PC-3 (cell line): ENCODE measurements at regions not wholly inside any gene's neighbourhood (a gene's known extent, or its start where the extent isn't known, plus 50 kb on each side); places are given as distances from the start of the nearest gene placed in this dataset.

Experiments
- ATAC-seq: fragments of 200-7000 bp; cut with Tn5 transposase; 2 replicates; pipeline ENCODE4 v1.9.1; 2020; ENCODE audit warnings: mild to moderate bottlenecking, moderate library complexity
- BruUV-seq: library from RNA; stranded (reverse); fragments of 400-500 nt; replicated peaks from 2 replicates; lab custom pipeline; 2021; lab: Mats Ljungman, UMichigan
- CTCF ChIA-PET: fragments of 300-600 bp; sonication (Branson Sonifier 250); formaldehyde crosslinking; loops from one replicate; lab custom pipeline; 2022; ENCODE audit warnings: antibody characterized with exemption; lab: Charles Lee
- POLR2A ChIA-PET: fragments of 300-600 bp; sonication (Branson Sonifier 250); formaldehyde crosslinking; loops from one replicate; lab custom pipeline; 2022; ENCODE audit warnings: antibody characterized with exemption; ENCODE audit not compliant: unreplicated experiment; lab: Charles Lee
- DNase-seq: peaks from one replicate; pipeline ENCODE4 v3.0.0-alpha.2; 2015
- H2AFZ ChIP-seq: fragments of 300-600 bp; sonication (generic); 2 replicates; pipeline ENCODE4 v1.6.0; 2016; ENCODE audit warnings: antibody characterized with exemption, low read length
- H3F3A ChIP-seq: fragments of 300-600 bp; sonication (generic); one replicate; pipeline ENCODE4 v1.6.0; 2017; ENCODE audit warnings: antibody characterized with exemption, low read length, control low read depth, mild to moderate bottlenecking; ENCODE audit not compliant: unreplicated experiment
- H3K27ac ChIP-seq: fragments of 300-600 bp; sonication (generic); 2 replicates; pipeline ENCODE4 v1.5.1; 2016; ENCODE audit warnings: mild to moderate bottlenecking, low read length
- H3K27me3 ChIP-seq: fragments of 300-600 bp; sonication (generic); 2 replicates; pipeline ENCODE4 v1.6.1; 2016; ENCODE audit warnings: low read length, mixed read lengths
- H3K36me3 ChIP-seq: fragments of 300-600 bp; sonication (generic); 2 replicates; pipeline ENCODE4 v1.6.1; 2016; ENCODE audit warnings: low read depth, mixed run types, low read length, mixed read lengths
- H3K4me1 ChIP-seq: fragments of 300-600 bp; sonication (generic); 2 replicates; pipeline ENCODE4 v1.5.1; 2016; ENCODE audit warnings: low read length; ENCODE audit not compliant: insufficient read depth
- H3K4me2 ChIP-seq: fragments of 300-600 bp; sonication (generic); 2 replicates; pipeline ENCODE4 v1.6.0; 2016; ENCODE audit warnings: low read length
- H3K4me3 ChIP-seq: fragments of 300-600 bp; sonication (generic); 2 replicates; pipeline ENCODE4 v1.5.1; 2016; ENCODE audit warnings: mild to moderate bottlenecking, low read length, mixed read lengths
- H3K79me2 ChIP-seq: fragments of 300-600 bp; sonication (generic); 2 replicates; pipeline ENCODE4 v1.6.1; 2017; ENCODE audit warnings: low read length, mixed read lengths
- H3K9ac ChIP-seq: fragments of 300-600 bp; sonication (generic); 2 replicates; pipeline ENCODE4 v1.6.0; 2016; ENCODE audit warnings: mild to moderate bottlenecking, low read length
- H3K9me2 ChIP-seq: fragments of 300-600 bp; sonication (generic); replicated peaks from 2 replicates; pipeline ENCODE4 v1.6.1; 2016; ENCODE audit warnings: mixed run types, low read length, mixed read lengths
- H3K9me3 ChIP-seq: fragments of 300-600 bp; sonication (generic); 2 replicates; pipeline ENCODE4 v1.6.1; 2016; ENCODE audit warnings: low read length, mixed read lengths
- H4K20me1 ChIP-seq: fragments of 300-600 bp; sonication (generic); 2 replicates; pipeline ENCODE4 v1.6.1; 2016; ENCODE audit warnings: low read length, mixed read lengths
- EZH2 ChIP-seq: fragments of 300-600 bp; sonication (generic); IDR thresholded peaks from one replicate; pipeline ENCODE4 v1.6.1; 2017; ENCODE audit warnings: antibody characterized with exemption, mild to moderate bottlenecking, low read length; ENCODE audit not compliant: unreplicated experiment
- EZH2phosphoT487 ChIP-seq: fragments of 300-600 bp; sonication (generic); IDR thresholded peaks from 2 replicates; pipeline ENCODE4 v1.6.1; 2018; ENCODE audit warnings: mild to moderate bottlenecking, antibody characterized with exemption, low read length, borderline replicate concordance
- intact Hi-C: fragments of 100-400 bp; cut with micrococcal nuclease; formaldehyde crosslinking; loops from 2 replicates; pipeline ENCODE4 v1.9.0; 2023
- TF ChIP-seq, protein P1 (sequence below): fragments of 300-600 bp; sonication (generic); conservative IDR thresholded peaks from 2 replicates; pipeline ENCODE4 v1.5.1; 2017; ENCODE audit warnings: antibody characterized with exemption, low read depth, mild to moderate bottlenecking, low read length

GRCh38 chr3:154766765-154767503 lies 313.2 kb upstream of the MME start:
- no peak overlapping the region for H3K4me3 ChIP-seq
- no peaks in the 10 kb centered on the region for H3K36me3 ChIP-seq
- H3K4me2 ChIP-seq = no peak overlapping the region
- POLR2A ChIA-PET = no interaction called here
- ATAC-seq (no peak), DNase-seq (no peak)
- no peak overlapping the region for H2AFZ ChIP-seq
- no peaks in the 10 kb centered on the region for H3F3A ChIP-seq
- H3K27ac ChIP-seq = no peak overlapping the region
- CTCF ChIA-PET = interaction anchor here (0.6 kb wide), 1 partner anchor 23 kb away, joined by 11 read pairs; no protein-coding TSS in a partner anchor
- intact Hi-C loops = no loop called here
- BruUV-seq = no TSS peak
- no peaks in the 10 kb centered on the region for H3K4me1 ChIP-seq
- TF ChIP-seq EZH2 (no peak), EZH2phosphoT487 (no peak)
- TF ChIP-seq, protein P1, sequence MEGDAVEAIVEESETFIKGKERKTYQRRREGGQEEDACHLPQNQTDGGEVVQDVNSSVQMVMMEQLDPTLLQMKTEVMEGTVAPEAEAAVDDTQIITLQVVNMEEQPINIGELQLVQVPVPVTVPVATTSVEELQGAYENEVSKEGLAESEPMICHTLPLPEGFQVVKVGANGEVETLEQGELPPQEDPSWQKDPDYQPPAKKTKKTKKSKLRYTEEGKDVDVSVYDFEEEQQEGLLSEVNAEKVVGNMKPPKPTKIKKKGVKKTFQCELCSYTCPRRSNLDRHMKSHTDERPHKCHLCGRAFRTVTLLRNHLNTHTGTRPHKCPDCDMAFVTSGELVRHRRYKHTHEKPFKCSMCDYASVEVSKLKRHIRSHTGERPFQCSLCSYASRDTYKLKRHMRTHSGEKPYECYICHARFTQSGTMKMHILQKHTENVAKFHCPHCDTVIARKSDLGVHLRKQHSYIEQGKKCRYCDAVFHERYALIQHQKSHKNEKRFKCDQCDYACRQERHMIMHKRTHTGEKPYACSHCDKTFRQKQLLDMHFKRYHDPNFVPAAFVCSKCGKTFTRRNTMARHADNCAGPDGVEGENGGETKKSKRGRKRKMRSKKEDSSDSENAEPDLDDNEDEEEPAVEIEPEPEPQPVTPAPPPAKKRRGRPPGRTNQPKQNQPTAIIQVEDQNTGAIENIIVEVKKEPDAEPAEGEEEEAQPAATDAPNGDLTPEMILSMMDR = no peak
- no peaks in the 10 kb centered on the region for H3K9me3 ChIP-seq
- no peaks in the 10 kb centered on the region for H4K20me1 ChIP-seq
- H3K9ac ChIP-seq = no peak overlapping the region
- H3K79me2 ChIP-seq = no peaks in the 10 kb centered on the region
- H3K27me3 ChIP-seq = no peaks in the 10 kb centered on the region
- no peaks in the 10 kb centered on the region for H3K9me2 ChIP-seq

- POLR2A ChIA-PET = no interaction called here
- no TSS peak for BruUV-seq
- Histone ChIP-seq H3K79me2 (no peaks in the 10 kb centered on the region), H3K9me2 (no peaks in the 10 kb centered on the region), H3K4me2 (no peak overlapping the region), H4K20me1 (no peaks in the 10 kb centered on the region), H3K4me1 (no peaks in the 10 kb centered on the region), H3K4me3 (no peak overlapping the region), H3K27ac (no peak overlapping the region), H3K27me3 (no peaks in the 10 kb centered on the region), H3K9ac (no peak overlapping the region), H3K9me3 (no peaks in the 10 kb centered on the region), H2AFZ (no peak overlapping the region), H3F3A (no peaks in the 10 kb centered on the region), H3K36me3 (no peaks in the 10 kb centered on the region)
- ATAC-seq = no peak
- intact Hi-C loops = no loop called here
- TF ChIP-seq EZH2 (no peak), EZH2phosphoT487 (no peak)
- TF ChIP-seq, protein P1 = no peak
- no peak for DNase-seq
- CTCF ChIA-PET = no interaction called here
Measured at GRCh38 chr3:154764856-154765640, 315.1 kb upstream of the MME start.

DNA sequence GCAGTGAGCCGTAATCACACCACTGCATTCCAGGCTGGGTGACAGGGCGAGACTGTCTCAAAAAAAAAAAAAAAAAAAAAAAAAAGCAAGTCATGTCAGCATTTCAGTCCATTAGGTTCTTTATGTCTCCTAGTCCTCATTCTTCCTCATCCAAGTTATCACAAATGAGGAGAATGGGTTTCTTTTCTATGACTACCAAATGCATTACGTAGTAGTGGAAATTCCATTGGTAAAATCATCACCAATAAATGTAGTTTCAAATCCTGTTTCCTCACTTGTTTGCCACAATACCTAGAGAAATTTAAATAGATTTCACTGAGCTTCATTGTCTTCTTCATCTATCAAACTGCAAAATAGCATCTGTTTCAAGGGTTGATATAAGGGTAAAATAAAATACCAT lies 317.6 kb upstream of the MME start:
- no peak overlapping the region for H3K9ac ChIP-seq
- CTCF ChIA-PET = no interaction called here
- no peak overlapping the region for H3K4me2 ChIP-seq
- H3K4me3 ChIP-seq = no peak overlapping the region
- POLR2A ChIA-PET = no interaction called here
- BruUV-seq = no TSS peak
- ATAC-seq = no peak
- TF ChIP-seq, protein P1 = no peak
- TF ChIP-seq EZH2 = no peak
- TF ChIP-seq EZH2phosphoT487 = no peak
- no peaks in the 10 kb centered on the region for H3F3A ChIP-seq
- no peaks in the 10 kb centered on the region for H3K36me3 ChIP-seq
- H3K9me3 ChIP-seq = no peaks in the 10 kb centered on the region
- no peaks in the 10 kb centered on the region for H3K9me2 ChIP-seq
- H3K27ac ChIP-seq = no peak overlapping the region
- H3K27me3 ChIP-seq = no peaks in the 10 kb centered on the region
- H3K4me1 ChIP-seq = no peaks in the 10 kb centered on the region
- no peaks in the 10 kb centered on the region for H4K20me1 ChIP-seq
- intact Hi-C loops = no loop called here
- no peak for DNase-seq
- H3K79me2 ChIP-seq = no peaks in the 10 kb centered on the region
- no peak overlapping the region for H2AFZ ChIP-seq
